Fibroblast of lung (primary cell): ENCODE measurements at regions not wholly inside any gene's neighbourhood (a gene's known extent, or its start where the extent isn't known, plus 50 kb on each side); places are given as distances from the start of the nearest gene placed in this dataset.

Source experiments
- DNase-seq, 2 donors: peaks; one replicate each; pipeline versions ENCODE4 v3.0.0 to v3.0.0-alpha.2; 2010; ENCODE audit warnings: low read depth in 2 of 2
- H2AFZ ChIP-seq: 2 replicates; pipeline ENCODE4 v1.5.1; 2012; ENCODE audit warnings: low read length, control low read depth, inconsistent platforms
- H3K27ac ChIP-seq: 2 replicates; pipeline ENCODE4 v1.5.1; 2011; ENCODE audit warnings: low read length, control low read depth; ENCODE audit not compliant: insufficient read depth
- H3K27me3 ChIP-seq: 2 replicates; pipeline ENCODE4 v1.5.1; 2011; ENCODE audit warnings: mild to moderate bottlenecking, low read length; ENCODE audit not compliant: control insufficient read depth, insufficient read depth
- H3K36me3 ChIP-seq: 2 replicates; pipeline ENCODE4 v1.5.1; 2011; ENCODE audit warnings: low read length; ENCODE audit not compliant: control insufficient read depth, insufficient read depth
- H3K4me1 ChIP-seq: 2 replicates; pipeline ENCODE4 v1.5.1; 2011; ENCODE audit warnings: low read length; ENCODE audit not compliant: control insufficient read depth, insufficient read depth; ENCODE audit errors: extremely low read depth
- H3K4me2 ChIP-seq: 2 replicates; pipeline ENCODE4 v1.5.1; 2011; ENCODE audit warnings: low read length, control low read depth; ENCODE audit not compliant: insufficient read depth; ENCODE audit errors: extremely low read depth
- H3K4me3 ChIP-seq, 4 experiments: fragments of 200-600 bp in 1 of 4; sonication (generic) in 1 of 4; replicated peaks in 1 of 4; 2 replicates each; pipeline ENCODE4 v1.5.1; 2011 to 2016; ENCODE audit warnings: low read length in 4 of 4, low read depth in 3 of 4, mild to moderate bottlenecking in 3 of 4, control low read depth in 2 of 4, inconsistent platforms in 1 of 4, mixed read lengths in 1 of 4; ENCODE audit not compliant: insufficient read depth in 1 of 4; ENCODE audit errors: control extremely low read depth in 1 of 4
- H3K79me2 ChIP-seq: 2 replicates; pipeline ENCODE4 v1.5.1; 2012; ENCODE audit warnings: mild to moderate bottlenecking, low read length, inconsistent platforms; ENCODE audit not compliant: control insufficient read depth, insufficient read depth
- H3K9ac ChIP-seq: 2 replicates; pipeline ENCODE4 v1.5.1; 2011; ENCODE audit warnings: mild to moderate bottlenecking, low read length, control low read depth; ENCODE audit not compliant: insufficient read depth
- H3K9me3 ChIP-seq: 2 replicates; pipeline ENCODE4 v1.5.1; 2012; ENCODE audit warnings: low read depth, low read length; ENCODE audit not compliant: control insufficient read depth, insufficient read depth
- H4K20me1 ChIP-seq: 2 replicates; pipeline ENCODE4 v1.5.1; 2011; ENCODE audit warnings: low read length; ENCODE audit not compliant: control insufficient read depth, insufficient read depth; ENCODE audit errors: extremely low read depth
- CTCF ChIP-seq, 2 donors: IDR thresholded peaks in 1 of 2; conservative IDR thresholded peaks in 1 of 2; 1 replicate in 1 of 2; 2 replicates in 1 of 2; pipeline ENCODE4 v1.5.1; 2011 to 2012; ENCODE audit warnings: low read length in 2 of 2, control low read depth in 1 of 2, inconsistent platforms in 1 of 2, low read depth in 1 of 2, mild to moderate bottlenecking in 1 of 2
- EZH2 ChIP-seq: IDR thresholded peaks from 2 replicates; pipeline ENCODE4 v1.5.1; 2012; ENCODE audit warnings: low read length, control low read depth, mild to moderate bottlenecking; ENCODE audit errors: missing control alignments

GRCh38 chr22:22767876-22768602 lies 119.6 kb upstream of the IGLL5 start:
- no peak for TF ChIP-seq EZH2
- TF ChIP-seq CTCF (conservative IDR thresholded peaks at IDR 0.05 in 1 of 2, IDR thresholded peaks at IDR 0.05 in 1 of 2; ENCODE audit: low read depth in 1 of 2, low read length in 2 of 2): peak in 1 of 2 donors; percentile 25
- Histone ChIP-seq H3K4me2 (no peak overlapping the region), H3K36me3 (no peaks in the 10 kb centered on the region), H3K9ac (no peak overlapping the region), H3K27ac (no peak overlapping the region), H3K79me2 (no peaks in the 10 kb centered on the region), H3K27me3 (peaks cover 3% of the 10 kb centered on the region), H3K4me3 (no peak overlapping the region), H3K4me1 (no peaks in the 10 kb centered on the region), H2AFZ (no peak overlapping the region), H4K20me1 (no peaks in the 10 kb centered on the region), H3K9me3 (no peaks in the 10 kb centered on the region)
- DNase-seq: peak in 1 of 2 donors; percentile 21

- Histone ChIP-seq H3K4me3 (no peak overlapping the region), H3K4me2 (no peak overlapping the region), H3K79me2 (no peaks in the 10 kb centered on the region), H3K9me3 (no peaks in the 10 kb centered on the region), H4K20me1 (no peaks in the 10 kb centered on the region), H3K36me3 (no peaks in the 10 kb centered on the region), H3K27ac (no peak overlapping the region), H3K9ac (no peak overlapping the region), H3K4me1 (no peaks in the 10 kb centered on the region), H3K27me3 (peaks cover 3% of the 10 kb centered on the region), H2AFZ (no peak overlapping the region)
- TF ChIP-seq EZH2: no peak
- TF ChIP-seq CTCF (conservative IDR thresholded peaks at IDR 0.05 in 1 of 2, IDR thresholded peaks at IDR 0.05 in 1 of 2; ENCODE audit: low read depth in 1 of 2, low read length in 2 of 2): no peak
- no peak for DNase-seq
Measured at GRCh38 chr22:22768885-22769284, 118.7 kb upstream of the IGLL5 start.

- Histone ChIP-seq H3K4me3 (no peak overlapping the region), H4K20me1 (no peaks in the 10 kb centered on the region), H3K4me1 (no peaks in the 10 kb centered on the region), H3K27ac (no peak overlapping the region), H3K27me3 (peaks cover 3% of the 10 kb centered on the region), H3K4me2 (no peak overlapping the region), H3K36me3 (no peaks in the 10 kb centered on the region), H3K9ac (no peak overlapping the region), H3K9me3 (no peaks in the 10 kb centered on the region), H3K79me2 (no peaks in the 10 kb centered on the region), H2AFZ (no peak overlapping the region)
- TF ChIP-seq EZH2: no peak
- TF ChIP-seq CTCF (conservative IDR thresholded peaks at IDR 0.05 in 1 of 2, IDR thresholded peaks at IDR 0.05 in 1 of 2; ENCODE audit: low read depth in 1 of 2, low read length in 2 of 2): no peak
- no peak for DNase-seq
Measured at GRCh38 chr22:22769434-22770279, 118.0 kb upstream of the IGLL5 start.
